ENCODE measurements at regions not wholly inside any gene's neighbourhood (a gene's known extent, or its start where the extent isn't known, plus 50 kb on each side); places are given as distances from the start of the nearest gene placed in this dataset.

- in situ Hi-C loops (cut with MboI) (no loop called here), intact Hi-C loops (cut with micrococcal nuclease; ENCODE audit: unreplicated experiment) (no loop called here)
- no peak overlapping the region for H3K4me3 ChIP-seq
- WGBS (ENCODE audit: insufficient coverage, insufficient replicate concordance, low lambda C conversion rate, missing lambda C conversion rate), result 15% methylated on average over 1 of the region's 1 CpG
- H3K4me2 ChIP-seq (ENCODE audit: control insufficient read depth, insufficient read depth), result no peak overlapping the region
- H3K9ac ChIP-seq (ENCODE audit: control insufficient read depth, insufficient read depth, low read length), result no peak overlapping the region
- SMC1A ChIA-PET (ENCODE audit: uncharacterized antibody, unreplicated experiment), result interaction anchor here (0.7 to 1.9 kb wide), 5 partner anchors 9 to 97 kb away, joined by 3 to 5 read pairs (median 3); no protein-coding TSS in a partner anchor
- FAIRE-seq, result no peak
- BruUV-seq (replicated peaks), result no TSS peak
- no peaks in the 10 kb centered on the region for H3K9me3 ChIP-seq (replicated peaks; ENCODE audit: control insufficient read depth, insufficient read depth, low read length)
- no peak for DNase-seq (ENCODE audit: low read depth, low spot score)
- H3K36me3 ChIP-seq (ENCODE audit: control insufficient read depth in 2 of 2, insufficient read depth in 2 of 2, low read length in 1 of 2), result no peaks in the 10 kb centered on the region
- no peaks in the 10 kb centered on the region for H4K20me1 ChIP-seq (ENCODE audit: control insufficient read depth, insufficient read depth)
- H3K79me2 ChIP-seq (ENCODE audit: control insufficient read depth, insufficient read depth, low read length), result no peaks in the 10 kb centered on the region
- no peak for ATAC-seq
- POLR2A ChIA-PET, result no interaction called here
- RAD21 ChIA-PET (ENCODE audit: unreplicated experiment), result no interaction called here
- H3K27me3 ChIP-seq (replicated peaks in 1 of 2; ENCODE audit: control insufficient read depth in 2 of 2, insufficient read depth in 2 of 2, low read length in 1 of 2), result no peaks in the 10 kb centered on the region
- no peaks in the 10 kb centered on the region for H3K4me1 ChIP-seq (ENCODE audit: control insufficient read depth, insufficient read depth, low read length)
- CTCF ChIA-PET, result interaction anchor here (0.5 to 1.4 kb wide), 2 partner anchors 10 to 137 kb away, joined by 3 to 5 read pairs; no protein-coding TSS in a partner anchor
- no peak overlapping the region for H2AFZ ChIP-seq (ENCODE audit: control insufficient read depth, low read depth, low read length)
- H3K27ac ChIP-seq (ENCODE audit: control insufficient read depth, insufficient read depth), result no peak overlapping the region
- TF ChIP-seq IKZF2 (IDR thresholded peaks at IDR 0.05) (no peak), RFX5 (IDR thresholded peaks at IDR 0.05; ENCODE audit: low read depth, low read length) (no peak), HDAC6 (IDR thresholded peaks at IDR 0.05; ENCODE audit: unreplicated experiment) (no peak), CREM (IDR thresholded peaks at IDR 0.05; ENCODE audit: low read depth) (no peak), MYB (IDR thresholded peaks at IDR 0.05; ENCODE audit: borderline replicate concordance, low read depth, low read length) (no peak), IKZF1 (conservative IDR thresholded peaks at IDR 0.05) (no peak), SKIL (IDR thresholded peaks at IDR 0.05; ENCODE audit: low read depth, poor library complexity, severe bottlenecking) (no peak), IRF3 (IDR thresholded peaks at IDR 0.05) (no peak), WRNIP1 (IDR thresholded peaks at IDR 0.05; ENCODE audit: borderline replicate concordance, low read depth, low read length) (no peak), SP1 (IDR thresholded peaks at IDR 0.05; ENCODE audit: low read depth, low read length) (no peak), USF2 (IDR thresholded peaks at IDR 0.05; ENCODE audit: borderline replicate concordance, low read depth, low read length) (no peak), CTCF (IDR thresholded peaks at IDR 0.05 in 2 of 3, conservative IDR thresholded peaks at IDR 0.05 in 1 of 3; ENCODE audit: control insufficient read depth in 2 of 3, extremely low read depth in 1 of 3, insufficient read depth in 1 of 3, low read depth in 3 of 3, low read length in 3 of 3) (no peak), CUX1 (IDR thresholded peaks at IDR 0.05; ENCODE audit: insufficient replicate concordance, low read depth, low read length) (no peak)
Measured at GRCh38 chr6:14775528-14775927, 470.3 kb upstream of the JARID2 start.

Measured in GM12878 (cell line).